ENCODE measurements at regions not wholly inside any gene's neighbourhood (a gene's known extent, or its start where the extent isn't known, plus 50 kb on each side); places are given as distances from the start of the nearest gene placed in this dataset.

DNA sequence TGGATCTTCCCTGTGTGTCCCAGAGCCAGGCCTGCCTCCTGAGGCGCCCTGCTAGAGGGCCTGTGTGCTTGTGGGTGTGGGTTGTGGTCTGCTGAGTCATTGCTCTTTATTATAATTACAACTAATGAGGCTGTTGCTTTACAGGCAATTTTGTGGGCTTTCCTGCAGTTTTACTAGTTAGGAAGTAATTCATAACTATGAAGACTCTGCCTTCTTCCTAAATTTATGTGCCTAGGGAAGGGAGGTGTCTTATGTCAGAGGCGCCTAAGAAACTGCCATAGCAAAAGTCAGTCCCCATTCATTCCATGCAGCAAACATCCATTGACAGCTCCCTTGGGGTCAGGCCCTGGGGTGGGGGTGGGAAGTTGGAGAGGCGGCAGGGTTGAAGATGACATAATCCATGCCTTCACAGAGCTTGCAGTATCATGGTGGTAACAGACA is 359.2 kb downstream of the IDS start (continued):
- TF ChIP-seq USF1 (IDR thresholded peaks at IDR 0.05; ENCODE audit: borderline replicate concordance, extremely low read length, insufficient read depth, low read depth, low read length) (no peak), ZNF274 (IDR thresholded peaks at IDR 0.05; ENCODE audit: insufficient read depth, insufficient read length) (no peak), PML (IDR thresholded peaks at IDR 0.05; ENCODE audit: low read length) (no peak), CBX3 (IDR thresholded peaks at IDR 0.05; ENCODE audit: borderline replicate concordance, low read depth) (no peak), MYC (IDR thresholded peaks at IDR 0.05; ENCODE audit: insufficient read depth, insufficient read length, insufficient replicate concordance, low read length, severe bottlenecking) (no peak), HCFC1 (IDR thresholded peaks at IDR 0.05; ENCODE audit: low read length) (no peak), BMI1 (IDR thresholded peaks at IDR 0.05; ENCODE audit: borderline replicate concordance) (0 out of 2 replicates have a peak, but pooled peaks have one; percentile 17), EP300 (IDR thresholded peaks at IDR 0.05; ENCODE audit: borderline replicate concordance in 1 of 2, control insufficient read depth in 1 of 2, low read depth in 2 of 2, low read length in 2 of 2) (peak in 1 of 2 experiments; percentile 17; a peak in 1 of 4 replicates), NR2F1 (conservative IDR thresholded peaks at IDR 0.05) (peak; percentile 79), NBN (IDR thresholded peaks at IDR 0.05) (0 out of 2 replicates have a peak, but pooled peaks have one; percentile 59), MEF2B (IDR thresholded peaks at IDR 0.05; ENCODE audit: partially characterized antibody, poor library complexity, severe bottlenecking) (peak; percentile 81), KAT2A (conservative IDR thresholded peaks at IDR 0.05; ENCODE audit: control insufficient read depth, low read depth, low read length) (no peak), SKIL (IDR thresholded peaks at IDR 0.05; ENCODE audit: low read depth, poor library complexity, severe bottlenecking) (no peak), ZSCAN29 (IDR thresholded peaks at IDR 0.05) (no peak), RBBP5 (conservative IDR thresholded peaks at IDR 0.05) (no peak), E2F8 (IDR thresholded peaks at IDR 0.05; ENCODE audit: low read depth, partially characterized antibody) (no peak), STAT1 (conservative IDR thresholded peaks at IDR 0.05) (no peak), YY1 (IDR thresholded peaks at IDR 0.05; ENCODE audit: low read depth, low read length) (peak; percentile 23; the same call in 1 of the 2 replicates), GATAD2B (conservative IDR thresholded peaks at IDR 0.05; ENCODE audit: low read depth) (peak; percentile 41; the same call in 1 of the 2 replicates), SPI1 (IDR thresholded peaks at IDR 0.05; ENCODE audit: borderline replicate concordance, insufficient read depth, low read depth, low read length) (no peak), ETV6 (conservative IDR thresholded peaks at IDR 0.05 in 1 of 2, IDR thresholded peaks at IDR 0.05 in 1 of 2; ENCODE audit: borderline replicate concordance in 1 of 2, low read depth in 1 of 2) (no peak)
- TF ChIP-seq, protein P1, sequence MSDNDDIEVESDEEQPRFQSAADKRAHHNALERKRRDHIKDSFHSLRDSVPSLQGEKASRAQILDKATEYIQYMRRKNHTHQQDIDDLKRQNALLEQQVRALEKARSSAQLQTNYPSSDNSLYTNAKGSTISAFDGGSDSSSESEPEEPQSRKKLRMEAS (IDR thresholded peaks at IDR 0.05; ENCODE audit: low read depth, low read length) = no peak

All from GM12878 (cell line).